GM23338 (cell line): ENCODE measurements at regions not wholly inside any gene's neighbourhood (a gene's known extent, or its start where the extent isn't known, plus 50 kb on each side); places are given as distances from the start of the nearest gene placed in this dataset.
A peak's percentile ranks its signal among the peaks of the same experiment; 100 is the strongest.

Experiments used
- ATAC-seq: fragments of 200-7000 bp; cut with Tn5 transposase; 3 replicates; pipeline ENCODE4 v1.9.1; 2020
- DNase-seq: peaks from one replicate; pipeline ENCODE4 v3.0.0-alpha.2; 2015; ENCODE audit warnings: low spot score
- H2AFZ ChIP-seq: fragments of 200-600 bp; sonication (generic); 2 replicates; pipeline ENCODE4 v1.8.0; 2016; ENCODE audit warnings: antibody characterized with exemption, mild to moderate bottlenecking, moderate library complexity
- H3F3A ChIP-seq: fragments of 200-600 bp; sonication (generic); replicated peaks from 2 replicates; pipeline ENCODE4 v1.8.0; 2017; ENCODE audit warnings: antibody characterized with exemption, mixed run types, low read depth
- H3K27ac ChIP-seq: fragments of 200-600 bp; sonication (generic); 2 replicates; pipeline ENCODE4 v1.6.1; 2016; ENCODE audit warnings: low read depth
- H3K27me3 ChIP-seq: fragments of 200-600 bp; sonication (generic); 2 replicates; pipeline ENCODE4 v1.8.0; 2016; ENCODE audit warnings: mild to moderate bottlenecking, mixed run types, moderate library complexity; ENCODE audit not compliant: insufficient read depth
- H3K36me3 ChIP-seq: fragments of 200-600 bp; sonication (generic); 2 replicates; pipeline ENCODE4 v1.8.0; 2016; ENCODE audit warnings: mild to moderate bottlenecking; ENCODE audit not compliant: insufficient read depth
- H3K4me1 ChIP-seq: fragments of 200-600 bp; sonication (generic); 2 replicates; pipeline ENCODE4 v1.8.0; 2016; ENCODE audit warnings: mild to moderate bottlenecking, moderate library complexity; ENCODE audit not compliant: insufficient read depth
- H3K4me2 ChIP-seq: fragments of 200-600 bp; sonication (generic); 2 replicates; pipeline ENCODE4 v1.7.1; 2017; ENCODE audit warnings: mixed run types
- H3K4me3 ChIP-seq: fragments of 200-600 bp; sonication (generic); 2 replicates; pipeline ENCODE4 v1.6.1; 2016; ENCODE audit warnings: mixed run types
- H3K79me2 ChIP-seq: fragments of 200-600 bp; sonication (generic); replicated peaks from 2 replicates; pipeline ENCODE4 v1.8.0; 2017; ENCODE audit warnings: mild to moderate bottlenecking; ENCODE audit not compliant: insufficient read depth
- H3K9me2 ChIP-seq: fragments of 200-600 bp; sonication (generic); 2 replicates; pipeline ENCODE4 v1.8.0; 2017; ENCODE audit not compliant: insufficient read depth
- H4K20me1 ChIP-seq: fragments of 200-600 bp; sonication (generic); replicated peaks from 2 replicates; pipeline ENCODE4 v1.8.0; 2017; ENCODE audit warnings: mild to moderate bottlenecking; ENCODE audit not compliant: insufficient read depth
- H3K27ac Mint-ChIP-seq: 2 replicates; pipeline ENCODE4 v1.8.0; 2020; ENCODE audit warnings: inconsistent platforms, mild to moderate bottlenecking, moderate library complexity, mixed read lengths
- H3K27me3 Mint-ChIP-seq: 3 replicates; pipeline ENCODE4 v1.8.0; 2022; ENCODE audit warnings: low read depth, mild to moderate bottlenecking, moderate library complexity, mixed read lengths, inconsistent platforms; ENCODE audit not compliant: insufficient read depth, poor library complexity
- H3K36me3 Mint-ChIP-seq: 3 replicates; pipeline ENCODE4 v1.8.0; 2021; ENCODE audit warnings: low read depth, mild to moderate bottlenecking, inconsistent platforms, moderate library complexity, mixed read lengths
- H3K4me1 Mint-ChIP-seq: 3 replicates; pipeline ENCODE4 v1.8.0; 2020; ENCODE audit warnings: mild to moderate bottlenecking, inconsistent platforms, mixed read lengths
- H3K4me3 Mint-ChIP-seq: 3 replicates; pipeline ENCODE4 v1.8.0; 2021; ENCODE audit warnings: moderate library complexity, mild to moderate bottlenecking, inconsistent platforms, mixed read lengths
- H3K9me3 Mint-ChIP-seq: 3 replicates; pipeline ENCODE4 v1.8.0; 2020; ENCODE audit warnings: moderate library complexity, mild to moderate bottlenecking, inconsistent platforms, mixed read lengths
- EZH2 ChIP-seq: fragments of 200-600 bp; sonication (generic); IDR thresholded peaks from one replicate; pipeline ENCODE4 v1.8.0; 2017; ENCODE audit warnings: antibody characterized with exemption, mild to moderate bottlenecking, low read depth; ENCODE audit not compliant: unreplicated experiment
- EZH2phosphoT487 ChIP-seq: fragments of 200-600 bp; sonication (generic); IDR thresholded peaks from one replicate; pipeline ENCODE4 v1.8.1; 2018; ENCODE audit warnings: antibody characterized with exemption; ENCODE audit not compliant: unreplicated experiment
- JUNB ChIP-seq: IDR thresholded peaks from one replicate; pipeline ENCODE4 v1.6.1; 2016; ENCODE audit warnings: antibody characterized with exemption; ENCODE audit not compliant: unreplicated experiment
- NANOG ChIP-seq: IDR thresholded peaks from 2 replicates; pipeline ENCODE4 v1.6.1; 2016; ENCODE audit warnings: antibody characterized with exemption, borderline replicate concordance
- STAT1 ChIP-seq: IDR thresholded peaks from one replicate; pipeline ENCODE4 v1.6.1; 2016; ENCODE audit warnings: antibody characterized with exemption; ENCODE audit not compliant: unreplicated experiment
- ZNF331 ChIP-seq: fragments of 250-450 bp; sonication (Bioruptor Pico); IDR thresholded peaks from 2 replicates; pipeline ENCODE4 v1.5.0; 2020; ENCODE audit warnings: low read depth, mild to moderate bottlenecking, moderate library complexity
- ZNF462 ChIP-seq: fragments of 250-450 bp; sonication (Bioruptor Pico); IDR thresholded peaks from 2 replicates; pipeline ENCODE4 v1.5.0; 2020; ENCODE audit warnings: mild to moderate bottlenecking, moderate library complexity
- TF ChIP-seq, protein P1 (sequence below): IDR thresholded peaks from 2 replicates; pipeline ENCODE4 v1.6.1; 2016; ENCODE audit warnings: antibody characterized with exemption

- no peaks in the 10 kb centered on the region; the same call in 2 of the 3 replicates for H3K36me3 Mint-ChIP-seq
- H3K9me3 Mint-ChIP-seq: no peaks in the 10 kb centered on the region; the same call in 2 of the 3 replicates
- H3K27me3 ChIP-seq: no peaks in the 10 kb centered on the region
- H3K79me2 ChIP-seq: no peaks in the 10 kb centered on the region
- H4K20me1 ChIP-seq: no peaks in the 10 kb centered on the region
- H3K27me3 Mint-ChIP-seq: peaks cover 21% of the 10 kb centered on the region
- no peak overlapping the region for H3K27ac ChIP-seq
- H2AFZ ChIP-seq: no peak overlapping the region
- no peak overlapping the region for H3K27ac Mint-ChIP-seq
- no peaks in the 10 kb centered on the region for H3F3A ChIP-seq
- TF ChIP-seq, protein P1, sequence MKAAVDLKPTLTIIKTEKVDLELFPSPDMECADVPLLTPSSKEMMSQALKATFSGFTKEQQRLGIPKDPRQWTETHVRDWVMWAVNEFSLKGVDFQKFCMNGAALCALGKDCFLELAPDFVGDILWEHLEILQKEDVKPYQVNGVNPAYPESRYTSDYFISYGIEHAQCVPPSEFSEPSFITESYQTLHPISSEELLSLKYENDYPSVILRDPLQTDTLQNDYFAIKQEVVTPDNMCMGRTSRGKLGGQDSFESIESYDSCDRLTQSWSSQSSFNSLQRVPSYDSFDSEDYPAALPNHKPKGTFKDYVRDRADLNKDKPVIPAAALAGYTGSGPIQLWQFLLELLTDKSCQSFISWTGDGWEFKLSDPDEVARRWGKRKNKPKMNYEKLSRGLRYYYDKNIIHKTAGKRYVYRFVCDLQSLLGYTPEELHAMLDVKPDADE: no peak
- TF ChIP-seq ZNF462 (CRISPR knock-in tag) (no peak), STAT1 (no peak), EZH2 (no peak), EZH2phosphoT487 (no peak), ZNF331 (CRISPR knock-in tag) (no peak), NANOG (peak; percentile 21; the same call in 1 of the 2 replicates), JUNB (no peak)
- H3K36me3 ChIP-seq: no peaks in the 10 kb centered on the region
- DNase-seq: peak; percentile 65
- peak; percentile 18 for ATAC-seq
- peak overlapping the region; percentile 33; the same call in 1 of the 3 replicates for H3K4me3 Mint-ChIP-seq
- H3K9me2 ChIP-seq: no peaks in the 10 kb centered on the region
- H3K4me3 ChIP-seq: peak overlapping the region; percentile 46
- H3K4me1 Mint-ChIP-seq: peaks cover 35% of the 10 kb centered on the region
- H3K4me1 ChIP-seq: peaks cover 23% of the 10 kb centered on the region
- peak overlapping the region; percentile 67 for H3K4me2 ChIP-seq
Measured at GRCh38 chr4:1572010-1572385, 112.1 kb downstream of the FAM53A start.
